ENCODE measurements at regions not wholly inside any gene's neighbourhood (a gene's known extent, or its start where the extent isn't known, plus 50 kb on each side); places are given as distances from the start of the nearest gene placed in this dataset.
"Not testable (repeated sequence)": the region's sequence is repeated elsewhere in the genome, so short reads cannot be mapped to it uniquely, and the experiment has no call there.

- H3K27ac ChIP-seq (ENCODE audit: low read depth, low read length): no peak overlapping the region
- H3K9me3 ChIP-seq (ENCODE audit: control insufficient read depth, insufficient read depth, low read length): peaks cover 4% of the 10 kb centered on the region; the same call in 1 of the 2 replicates
- H3K27me3 ChIP-seq (ENCODE audit: control insufficient read depth, insufficient read depth, low read length): no peaks in the 10 kb centered on the region
- no peak for DNase-seq (ENCODE audit: low read depth, low spot score)
- ChIA-PET CTCF (no interaction called here), POLR2A (no interaction called here)
- no peak for TF ChIP-seq CTCF (IDR thresholded peaks at IDR 0.05; ENCODE audit: low read depth, low read length)
- no peak overlapping the region for H3K4me3 ChIP-seq (ENCODE audit: low read depth, low read length)
These were observed 161.9 kb downstream of the ZIC4 start for GRCh38 chr3:147244397-147244796.

DNA sequence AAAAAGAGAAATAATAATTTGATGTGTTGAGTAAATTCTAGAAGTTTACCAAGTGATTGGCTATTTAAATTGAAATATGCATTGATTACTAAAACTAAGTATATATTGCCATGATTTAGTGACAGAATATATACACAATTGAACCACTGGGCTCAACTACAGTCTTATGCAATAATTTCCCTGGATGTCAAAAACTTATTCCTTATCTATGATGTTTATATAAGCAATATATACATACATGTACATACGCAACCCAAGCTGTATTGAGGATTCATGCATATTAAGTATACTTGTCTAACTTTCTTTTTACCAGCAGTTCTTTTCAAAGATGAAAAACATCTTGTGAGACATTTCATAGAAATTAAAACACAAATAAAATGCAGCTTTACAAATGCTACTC lies 165.8 kb downstream of the ZIC4 start:
- Histone ChIP-seq H3K9me3 (ENCODE audit: control insufficient read depth, insufficient read depth, low read length) (peaks cover 2% of the 10 kb centered on the region; the same call in 1 of the 2 replicates), H3K4me3 (ENCODE audit: low read depth, low read length) (no peak overlapping the region), H3K27ac (ENCODE audit: low read depth, low read length) (no peak overlapping the region), H3K27me3 (ENCODE audit: control insufficient read depth, insufficient read depth, low read length) (no peaks in the 10 kb centered on the region)
- POLR2A ChIA-PET: no interaction called here
- no peak for TF ChIP-seq CTCF (IDR thresholded peaks at IDR 0.05; ENCODE audit: low read depth, low read length)
- CTCF ChIA-PET: no interaction called here
- no peak for DNase-seq (ENCODE audit: low read depth, low spot score)

DNA sequence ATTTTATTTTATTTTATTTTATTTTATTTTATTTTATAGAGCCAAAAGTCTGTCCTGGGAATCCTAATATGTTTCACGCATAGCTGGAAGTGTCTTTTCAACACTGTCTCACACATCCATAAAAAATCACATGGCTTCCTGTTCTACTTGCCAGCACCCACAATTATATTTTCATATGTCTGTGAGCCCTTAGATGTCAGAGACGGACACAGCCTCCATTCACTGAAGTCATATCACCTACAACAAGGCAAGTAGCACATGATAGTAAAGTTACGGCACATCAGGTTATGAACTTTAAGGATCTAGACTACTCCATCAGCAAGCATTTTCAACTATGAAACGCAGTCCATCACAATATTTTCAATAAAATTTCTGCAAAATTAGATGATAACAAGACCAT lies 168.4 kb downstream of the ZIC4 start:
- TF ChIP-seq CTCF (IDR thresholded peaks at IDR 0.05; ENCODE audit: low read depth, low read length): no peak
- H3K4me3 ChIP-seq (ENCODE audit: low read depth, low read length): no peak overlapping the region
- POLR2A ChIA-PET: no interaction called here
- no peak overlapping the region for H3K27ac ChIP-seq (ENCODE audit: low read depth, low read length)
- DNase-seq (ENCODE audit: low read depth, low spot score): no peak
- CTCF ChIA-PET: no interaction called here
- H3K9me3 ChIP-seq (ENCODE audit: control insufficient read depth, insufficient read depth, low read length): no peaks in the 10 kb centered on the region
- H3K27me3 ChIP-seq (ENCODE audit: control insufficient read depth, insufficient read depth, low read length): no peaks in the 10 kb centered on the region

- H3K27me3 ChIP-seq (ENCODE audit: control insufficient read depth, insufficient read depth, low read length); H3K27ac ChIP-seq (ENCODE audit: low read depth, low read length); POLR2A ChIA-PET; H3K9me3 ChIP-seq (ENCODE audit: control insufficient read depth, insufficient read depth, low read length); H3K4me3 ChIP-seq (ENCODE audit: low read depth, low read length); DNase-seq (ENCODE audit: low read depth, low spot score): not testable (repeated sequence)
- CTCF ChIA-PET: interaction anchor here (0.6 kb wide), 1 partner anchor 557 kb away, joined by 3 read pairs; no protein-coding TSS in a partner anchor
These were observed 174.4 kb downstream of the ZIC4 start for GRCh38 chr3:147231980-147232379.

- no peaks in the 10 kb centered on the region for H3K27me3 ChIP-seq (ENCODE audit: control insufficient read depth, insufficient read depth, low read length)
- H3K4me3 ChIP-seq (ENCODE audit: low read depth, low read length): no peak overlapping the region
- no peak for DNase-seq (ENCODE audit: low read depth, low spot score)
- CTCF ChIA-PET: no interaction called here
- POLR2A ChIA-PET: no interaction called here
- H3K27ac ChIP-seq (ENCODE audit: low read depth, low read length): no peak overlapping the region
- H3K9me3 ChIP-seq (ENCODE audit: control insufficient read depth, insufficient read depth, low read length): no peaks in the 10 kb centered on the region
- TF ChIP-seq CTCF (IDR thresholded peaks at IDR 0.05; ENCODE audit: low read depth, low read length): no peak
These were observed 175.2 kb downstream of the ZIC4 start for GRCh38 chr3:147231111-147231510.

- Histone ChIP-seq H3K4me3 (ENCODE audit: low read depth, low read length) (no peak overlapping the region), H3K9me3 (ENCODE audit: control insufficient read depth, insufficient read depth, low read length) (no peaks in the 10 kb centered on the region), H3K27ac (ENCODE audit: low read depth, low read length) (no peak overlapping the region), H3K27me3 (ENCODE audit: control insufficient read depth, insufficient read depth, low read length) (no peaks in the 10 kb centered on the region)
- POLR2A ChIA-PET: no interaction called here
- CTCF ChIA-PET: no interaction called here
- TF ChIP-seq CTCF (IDR thresholded peaks at IDR 0.05; ENCODE audit: low read depth, low read length): no peak
- DNase-seq (ENCODE audit: low read depth, low spot score): no peak
These were observed 184.1 kb downstream of the ZIC4 start for GRCh38 chr3:147222291-147222690.
